Dendritic cell treated with granulocyte-macrophage colony-stimulating factor and Interleukin-4, amounts not matched to agents 40 ng/mL and 50 ng/mL, for 4 days (primary cell): ENCODE measurements at regions not wholly inside any gene's neighbourhood (a gene's known extent, or its start where the extent isn't known, plus 50 kb on each side); places are given as distances from the start of the nearest gene placed in this dataset.

Source experiments
- H3K27ac Mint-ChIP-seq: one replicate; pipeline ENCODE4 v1.8.0; 2022; ENCODE audit warnings: mild to moderate bottlenecking, mixed read lengths
- H3K27me3 Mint-ChIP-seq: one replicate; pipeline ENCODE4 v1.8.0; 2022; ENCODE audit warnings: mild to moderate bottlenecking, mixed read lengths
- H3K36me3 Mint-ChIP-seq: one replicate; pipeline ENCODE4 v1.8.0; 2022; ENCODE audit warnings: low read depth, mixed read lengths
- H3K4me1 Mint-ChIP-seq: one replicate; pipeline ENCODE4 v1.8.0; 2022; ENCODE audit warnings: low read depth, mixed read lengths
- H3K4me3 Mint-ChIP-seq: one replicate; pipeline ENCODE4 v1.8.0; 2022; ENCODE audit warnings: mild to moderate bottlenecking, moderate library complexity, mixed read lengths
- H3K9me3 Mint-ChIP-seq: one replicate; pipeline ENCODE4 v1.8.0; 2022; ENCODE audit warnings: mixed read lengths
- intact Hi-C: fragments of 100-400 bp; cut with micrococcal nuclease; formaldehyde crosslinking; loops from one replicate; pipeline ENCODE4 v1.15.0; 2022

- Mint-ChIP-seq H3K27ac (no peak overlapping the region), H3K36me3 (no peaks in the 10 kb centered on the region), H3K27me3 (no peaks in the 10 kb centered on the region), H3K9me3 (no peaks in the 10 kb centered on the region), H3K4me1 (no peaks in the 10 kb centered on the region), H3K4me3 (no peak overlapping the region)
- intact Hi-C loops, result no loop called here
These were observed 225.1 kb upstream of the DIO3 start for GRCh38 chr14:101336183-101336582.

DNA sequence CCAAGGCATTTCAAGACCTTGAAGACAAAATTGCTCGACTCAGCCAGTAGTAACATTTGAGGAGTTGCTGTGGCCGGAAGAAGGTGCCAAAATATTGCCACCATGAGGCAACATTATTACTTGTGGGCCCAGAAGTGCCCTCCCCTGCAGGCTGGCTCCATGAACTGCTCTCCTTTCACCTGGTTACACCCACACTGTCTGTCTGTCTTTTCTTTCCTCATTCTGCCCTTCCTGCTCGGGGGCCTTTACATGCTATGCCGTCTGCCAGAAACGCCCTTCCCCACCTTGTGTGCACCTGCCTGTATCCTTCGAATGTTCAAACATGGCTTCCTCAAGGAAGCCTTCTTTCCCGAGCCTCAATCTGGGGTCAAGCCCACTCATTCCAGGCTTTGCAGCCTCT, 224.2 kb upstream of the DIO3 start:
- Mint-ChIP-seq H3K9me3 (no peaks in the 10 kb centered on the region), H3K4me1 (no peaks in the 10 kb centered on the region), H3K36me3 (no peaks in the 10 kb centered on the region), H3K27ac (no peak overlapping the region), H3K4me3 (no peak overlapping the region), H3K27me3 (peaks cover 2% of the 10 kb centered on the region)
- intact Hi-C loops, result no loop called here

- intact Hi-C loops, result no loop called here
- peaks cover 8% of the 10 kb centered on the region for H3K27me3 Mint-ChIP-seq
- H3K9me3 Mint-ChIP-seq, result no peaks in the 10 kb centered on the region
- no peaks in the 10 kb centered on the region for H3K36me3 Mint-ChIP-seq
- H3K4me1 Mint-ChIP-seq, result no peaks in the 10 kb centered on the region
- H3K4me3 Mint-ChIP-seq, result no peak overlapping the region
- no peak overlapping the region for H3K27ac Mint-ChIP-seq
These were observed 220.7 kb upstream of the DIO3 start for GRCh38 chr14:101340556-101340955.

DNA sequence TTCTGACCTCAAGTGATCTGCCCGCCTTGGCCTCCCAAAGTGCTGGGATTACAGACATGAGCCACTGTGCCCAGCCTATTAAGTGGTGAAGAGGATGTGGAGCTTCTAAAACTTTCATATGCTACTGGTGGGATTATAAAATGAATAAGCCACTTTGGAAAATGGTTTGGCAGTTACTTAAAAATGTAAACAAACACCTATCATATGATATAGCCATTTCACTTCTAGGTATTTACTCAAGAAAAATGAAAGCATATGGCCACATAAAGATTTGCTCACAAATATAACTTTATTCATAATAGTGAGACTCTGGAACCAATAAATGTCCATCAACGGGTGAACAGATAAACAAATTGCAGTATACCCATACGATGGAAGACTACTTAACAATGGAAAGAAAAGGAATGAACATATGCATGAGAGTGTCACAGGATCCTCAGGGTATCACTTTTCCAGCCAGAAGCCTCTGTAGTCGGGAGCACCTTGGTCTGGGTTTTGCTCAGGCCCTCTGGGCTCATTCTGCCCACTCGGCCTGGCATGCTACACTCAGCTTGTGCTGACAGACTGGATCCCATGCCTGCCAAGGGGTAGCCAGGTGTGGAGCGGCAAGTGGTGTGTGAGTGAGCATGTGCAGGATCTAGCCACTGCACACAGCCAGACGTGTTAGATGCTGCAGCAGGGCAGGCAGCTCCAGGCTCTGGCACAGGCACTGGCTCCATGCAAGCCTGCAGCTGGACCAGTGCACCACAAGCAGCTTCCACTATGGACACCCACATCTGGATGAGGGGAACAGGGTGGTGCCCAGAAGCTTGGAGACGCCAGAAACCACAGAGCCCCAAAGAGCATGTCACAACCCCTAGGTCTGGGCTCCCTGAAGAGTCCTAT, 213.2 kb upstream of the DIO3 start:
- no peak overlapping the region for H3K4me3 Mint-ChIP-seq
- peaks cover 27% of the 10 kb centered on the region for H3K9me3 Mint-ChIP-seq
- H3K36me3 Mint-ChIP-seq, result no peaks in the 10 kb centered on the region
- H3K4me1 Mint-ChIP-seq, result no peaks in the 10 kb centered on the region
- intact Hi-C loops, result no loop called here
- no peak overlapping the region for H3K27ac Mint-ChIP-seq
- peaks cover 4% of the 10 kb centered on the region for H3K27me3 Mint-ChIP-seq

- H3K4me1 Mint-ChIP-seq, result no peaks in the 10 kb centered on the region
These were observed 212.2 kb upstream of the DIO3 start for GRCh38 chr14:101349108-101349507.

DNA sequence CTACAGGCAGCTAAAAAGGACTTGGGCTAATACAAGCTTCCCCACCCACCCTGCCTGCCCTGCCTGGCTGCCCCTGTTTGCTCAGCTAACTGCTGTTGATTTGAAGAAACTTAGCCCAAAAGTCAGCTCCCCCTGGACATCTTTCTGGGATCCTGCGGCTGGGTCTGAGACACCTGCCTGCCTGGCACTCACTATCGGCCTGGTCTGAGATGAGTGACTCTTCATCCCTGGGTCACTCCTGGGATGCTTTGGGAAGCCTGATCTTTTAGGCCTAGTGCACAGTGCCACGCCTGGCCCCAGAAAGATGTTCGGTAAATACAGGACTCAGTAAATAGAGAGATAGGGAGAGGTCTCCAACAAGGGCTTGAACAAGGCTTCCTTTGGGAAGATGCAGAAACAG, 211.3 kb upstream of the DIO3 start:
- no peak overlapping the region for H3K4me3 Mint-ChIP-seq

More at GRCh38 chr14:101349108-101349507, 212.2 kb upstream of the DIO3 start:
- intact Hi-C loops, result no loop called here
- no peaks in the 10 kb centered on the region for H3K36me3 Mint-ChIP-seq
- H3K27ac Mint-ChIP-seq, result no peak overlapping the region
- peaks cover 33% of the 10 kb centered on the region for H3K9me3 Mint-ChIP-seq
- H3K4me3 Mint-ChIP-seq, result no peak overlapping the region
- no peaks in the 10 kb centered on the region for H3K27me3 Mint-ChIP-seq

DNA sequence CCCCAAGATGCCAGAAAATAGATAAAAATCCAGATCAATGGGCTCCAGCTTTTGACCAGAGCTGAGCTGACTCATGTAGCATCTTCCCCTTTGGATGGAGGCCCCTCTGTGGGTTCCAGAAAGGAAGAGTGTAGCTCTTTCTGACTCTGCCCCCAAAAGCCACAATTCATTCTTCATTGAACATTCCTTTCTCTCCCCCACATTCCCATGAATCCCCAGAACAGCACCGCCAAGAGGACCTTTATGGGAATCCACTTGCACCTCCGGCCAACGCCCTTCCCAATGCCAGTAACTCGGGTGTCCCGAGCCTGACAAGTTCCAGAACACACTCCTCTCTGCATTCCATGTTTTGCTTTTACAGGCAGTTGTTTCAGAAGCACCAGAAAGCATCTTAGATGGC, 210.6 kb upstream of the DIO3 start:
- no peaks in the 10 kb centered on the region for H3K27me3 Mint-ChIP-seq
- intact Hi-C loops, result no loop called here
- no peaks in the 10 kb centered on the region for H3K36me3 Mint-ChIP-seq
- H3K4me1 Mint-ChIP-seq, result no peaks in the 10 kb centered on the region
- H3K27ac Mint-ChIP-seq, result no peak overlapping the region
- no peak overlapping the region for H3K4me3 Mint-ChIP-seq
- H3K9me3 Mint-ChIP-seq, result peaks cover 49% of the 10 kb centered on the region

More for the DNA sequence above, 211.3 kb upstream of the DIO3 start:
- intact Hi-C loops, result no loop called here
- H3K9me3 Mint-ChIP-seq, result peaks cover 42% of the 10 kb centered on the region
- no peaks in the 10 kb centered on the region for H3K4me1 Mint-ChIP-seq
- H3K27me3 Mint-ChIP-seq, result no peaks in the 10 kb centered on the region
- no peaks in the 10 kb centered on the region for H3K36me3 Mint-ChIP-seq
- no peak overlapping the region for H3K27ac Mint-ChIP-seq

- H3K36me3 Mint-ChIP-seq, result no peaks in the 10 kb centered on the region
- no peaks in the 10 kb centered on the region for H3K27me3 Mint-ChIP-seq
- no peak overlapping the region for H3K4me3 Mint-ChIP-seq
- intact Hi-C loops, result no loop called here
- no peak overlapping the region for H3K27ac Mint-ChIP-seq
- peaks cover 51% of the 10 kb centered on the region for H3K9me3 Mint-ChIP-seq
- H3K4me1 Mint-ChIP-seq, result no peaks in the 10 kb centered on the region
These were observed 210.1 kb upstream of the DIO3 start for GRCh38 chr14:101351146-101351545.

DNA sequence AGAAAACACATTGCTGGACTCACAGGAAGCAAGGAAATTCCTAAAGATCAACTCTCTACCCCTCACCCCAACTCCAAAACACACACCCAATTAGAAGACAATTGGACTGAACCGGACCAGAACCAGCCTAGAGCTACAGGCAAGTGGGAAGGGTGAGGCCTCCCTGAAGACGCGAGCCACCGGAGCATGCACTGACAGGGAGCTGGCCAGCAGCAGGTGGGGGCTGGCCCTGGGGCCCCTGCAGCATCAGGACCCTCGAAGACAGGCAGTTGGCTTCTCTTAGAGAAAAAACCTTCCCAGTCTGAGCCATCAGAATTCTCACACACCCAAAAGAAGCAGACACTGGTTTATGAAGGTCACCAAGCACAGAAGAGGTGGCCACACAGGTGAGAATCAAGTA, 209.5 kb upstream of the DIO3 start:
- no peaks in the 10 kb centered on the region for H3K36me3 Mint-ChIP-seq
- peaks cover 57% of the 10 kb centered on the region for H3K9me3 Mint-ChIP-seq
- H3K27ac Mint-ChIP-seq, result no peak overlapping the region
- no peaks in the 10 kb centered on the region for H3K4me1 Mint-ChIP-seq
- intact Hi-C loops, result no loop called here
- no peak overlapping the region for H3K4me3 Mint-ChIP-seq
- H3K27me3 Mint-ChIP-seq, result no peaks in the 10 kb centered on the region

DNA sequence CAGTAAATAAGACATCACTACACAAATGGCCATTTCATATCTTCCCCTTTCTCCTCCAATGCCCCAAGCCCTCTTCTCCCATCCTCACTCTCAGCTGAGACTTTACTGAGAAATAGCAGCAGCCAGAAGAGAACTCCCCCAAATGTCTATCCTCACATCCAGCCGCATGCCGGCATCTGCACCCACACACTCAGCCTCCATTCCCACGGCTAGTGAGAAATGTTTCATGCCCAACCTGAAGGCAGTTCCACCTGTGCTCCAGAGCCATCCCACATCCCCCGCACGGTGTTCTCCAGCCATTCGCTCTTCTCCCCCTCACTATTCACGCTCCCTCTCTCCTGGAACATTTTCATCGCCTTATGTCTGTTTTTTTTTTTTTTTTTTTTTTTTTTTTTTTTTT, 208.7 kb upstream of the DIO3 start:
- intact Hi-C loops, result no loop called here
- Mint-ChIP-seq H3K27me3 (no peaks in the 10 kb centered on the region), H3K36me3 (no peaks in the 10 kb centered on the region), H3K4me1 (no peaks in the 10 kb centered on the region), H3K4me3 (no peak overlapping the region), H3K27ac (no peak overlapping the region), H3K9me3 (peaks cover 57% of the 10 kb centered on the region)

DNA sequence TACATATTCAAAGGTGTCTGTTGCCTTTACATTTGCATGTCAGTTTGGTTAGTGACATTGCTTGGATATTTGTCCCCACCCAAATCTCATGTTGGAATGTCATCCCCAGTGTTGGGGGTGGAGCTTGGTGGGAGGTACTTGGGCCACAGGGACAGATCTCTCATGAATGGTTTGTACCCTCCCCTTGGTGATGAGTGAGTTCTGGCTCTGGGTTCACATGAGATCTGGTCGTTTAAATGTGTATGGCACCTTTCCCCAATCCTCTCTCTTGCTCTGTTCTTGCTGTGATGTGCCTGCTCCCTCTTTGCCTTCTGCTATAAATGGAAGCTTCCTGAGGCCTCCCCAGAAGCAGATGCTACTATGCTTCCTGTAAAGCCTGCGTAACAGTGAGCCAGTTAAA, 207.9 kb upstream of the DIO3 start:
- intact Hi-C loops, result no loop called here
- Mint-ChIP-seq H3K9me3 (peaks cover 57% of the 10 kb centered on the region), H3K4me1 (no peaks in the 10 kb centered on the region), H3K36me3 (no peaks in the 10 kb centered on the region), H3K27ac (no peak overlapping the region), H3K27me3 (no peaks in the 10 kb centered on the region), H3K4me3 (no peak overlapping the region)

GRCh38 chr14:101354726-101355125, 206.6 kb upstream of the DIO3 start:
- Mint-ChIP-seq H3K27ac (no peak overlapping the region), H3K4me3 (no peak overlapping the region), H3K27me3 (no peaks in the 10 kb centered on the region), H3K36me3 (no peaks in the 10 kb centered on the region), H3K9me3 (peaks cover 46% of the 10 kb centered on the region), H3K4me1 (no peaks in the 10 kb centered on the region)
- intact Hi-C loops, result no loop called here

DNA sequence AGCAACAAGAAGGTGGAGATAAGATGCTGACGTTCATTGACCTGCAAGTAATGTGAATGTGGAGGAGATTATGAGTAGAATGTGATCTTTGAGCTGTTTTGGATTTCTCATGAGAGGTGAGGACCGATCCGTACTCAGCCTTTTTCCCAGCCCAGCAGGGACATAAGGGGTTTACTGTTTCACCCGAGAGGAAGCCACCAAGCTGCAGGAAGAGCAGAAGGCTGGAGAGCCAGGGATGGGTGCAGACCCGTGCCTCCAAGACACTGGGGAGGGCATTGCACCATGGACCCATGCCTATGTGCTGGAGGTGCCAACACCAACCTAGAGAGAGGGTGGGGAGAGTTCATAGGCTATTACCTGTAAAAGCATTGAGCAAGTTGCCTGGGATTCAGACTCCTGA, 206.0 kb upstream of the DIO3 start:
- Mint-ChIP-seq H3K9me3 (peaks cover 41% of the 10 kb centered on the region), H3K27ac (no peak overlapping the region), H3K27me3 (no peaks in the 10 kb centered on the region), H3K36me3 (no peaks in the 10 kb centered on the region), H3K4me1 (no peaks in the 10 kb centered on the region), H3K4me3 (no peak overlapping the region)
- intact Hi-C loops, result no loop called here

- Mint-ChIP-seq H3K27ac (no peak overlapping the region), H3K4me1 (no peaks in the 10 kb centered on the region), H3K36me3 (no peaks in the 10 kb centered on the region), H3K4me3 (no peak overlapping the region), H3K27me3 (peaks cover 2% of the 10 kb centered on the region), H3K9me3 (peaks cover 38% of the 10 kb centered on the region)
- intact Hi-C loops, result no loop called here
These were observed 204.3 kb upstream of the DIO3 start for GRCh38 chr14:101357038-101357437.
